Neural progenitor cell (in vitro differentiated cells): ENCODE measurements at regions not wholly inside any gene's neighbourhood (a gene's known extent, or its start where the extent isn't known, plus 50 kb on each side); places are given as distances from the start of the nearest gene placed in this dataset.

Experiments used
- CTCF ChIP-seq: fragments of 200-600 bp; sonication (generic); IDR thresholded peaks from 2 replicates; pipeline ENCODE4 v1.5.1; 2017; ENCODE audit warnings: antibody characterized with exemption, mild to moderate bottlenecking
- EZH2phosphoT487 ChIP-seq: fragments of 200-600 bp; sonication (generic); IDR thresholded peaks from 2 replicates; pipeline ENCODE4 v1.6.1; 2017; ENCODE audit warnings: antibody characterized with exemption

- TF ChIP-seq CTCF (no peak), EZH2phosphoT487 (no peak)
Measured at GRCh38 chr13:37401721-37402120, 196.8 kb downstream of the POSTN start.
